Neuronal stem cell (in vitro differentiated cells): ENCODE measurements at regions not wholly inside any gene's neighbourhood (a gene's known extent, or its start where the extent isn't known, plus 50 kb on each side); places are given as distances from the start of the nearest gene placed in this dataset.

ENCODE experiments used
- DNase-seq: peaks from one replicate; pipeline ENCODE4 v3.0.0-alpha.2; 2013; ENCODE audit warnings: low spot score
- H2AFZ ChIP-seq: one replicate; pipeline ENCODE4 v1.6.1; 2013; ENCODE audit warnings: mild to moderate bottlenecking, low read length, inconsistent platforms
- H2AK5ac ChIP-seq: 2 replicates; pipeline ENCODE4 v1.6.1; 2013; ENCODE audit warnings: low read depth, mild to moderate bottlenecking, inconsistent platforms, low read length, moderate library complexity, mixed read lengths
- H2BK120ac ChIP-seq: 2 replicates; pipeline ENCODE4 v1.6.1; 2013; ENCODE audit warnings: low read depth, mild to moderate bottlenecking, inconsistent platforms, low read length, moderate library complexity, mixed read lengths
- H2BK12ac ChIP-seq: one replicate; pipeline ENCODE4 v1.6.1; 2013; ENCODE audit warnings: low read length, inconsistent platforms
- H2BK15ac ChIP-seq: 2 replicates; pipeline ENCODE4 v1.6.1; 2013; ENCODE audit warnings: mild to moderate bottlenecking, low read length, inconsistent platforms, mixed read lengths
- H2BK5ac ChIP-seq: one replicate; pipeline ENCODE4 v1.6.1; 2013; ENCODE audit warnings: inconsistent platforms, mild to moderate bottlenecking, low read length, moderate library complexity
- H3K14ac ChIP-seq: one replicate; pipeline ENCODE4 v1.6.1; 2013; ENCODE audit warnings: low read length, inconsistent platforms
- H3K18ac ChIP-seq: 2 replicates; pipeline ENCODE4 v1.6.1; 2013; ENCODE audit warnings: low read length, inconsistent platforms
- H3K23ac ChIP-seq: 2 replicates; pipeline ENCODE4 v1.6.1; 2013; ENCODE audit warnings: low read depth, mild to moderate bottlenecking, mixed read lengths, low read length, inconsistent platforms; ENCODE audit not compliant: poor library complexity
- H3K27ac ChIP-seq: replicated peaks from 3 replicates; pipeline ENCODE4 v1.5.1; 2013; ENCODE audit warnings: low read length, inconsistent platforms
- H3K27me3 ChIP-seq, 3 experiments: 2 replicates each; pipeline ENCODE4 v1.6.1; 2013; ENCODE audit warnings: low read length in 3 of 3, mild to moderate bottlenecking in 2 of 3, inconsistent platforms in 1 of 3, low read depth in 1 of 3, mixed read lengths in 1 of 3, moderate library complexity in 1 of 3; ENCODE audit not compliant: control insufficient read depth in 3 of 3, insufficient read depth in 3 of 3
- H3K36me3 ChIP-seq, 2 donors: replicated peaks in 1 of 2; 2 replicates each; pipeline ENCODE4 v1.6.1; 2013; ENCODE audit warnings: low read length in 2 of 2; ENCODE audit not compliant: control insufficient read depth in 2 of 2, insufficient read depth in 2 of 2
- H3K4ac ChIP-seq: 2 replicates; pipeline ENCODE4 v1.6.1; 2013; ENCODE audit warnings: inconsistent platforms, mild to moderate bottlenecking, low read length, moderate library complexity
- H3K4me1 ChIP-seq, 2 donors: 1 replicate in 1 of 2; 2 replicates in 1 of 2; pipeline ENCODE4 v1.6.1; 2013; ENCODE audit warnings: low read length in 2 of 2, low read depth in 1 of 2; ENCODE audit not compliant: control insufficient read depth in 2 of 2, insufficient read depth in 1 of 2
- H3K4me2 ChIP-seq: one replicate; pipeline ENCODE4 v1.6.1; 2013; ENCODE audit warnings: mild to moderate bottlenecking, low read length, inconsistent platforms; ENCODE audit not compliant: insufficient read depth, poor library complexity, severe bottlenecking
- H3K4me3 ChIP-seq, 2 donors: 2 replicates each; pipeline ENCODE4 v1.5.1; 2013; ENCODE audit warnings: low read length in 2 of 2, mild to moderate bottlenecking in 2 of 2, inconsistent platforms in 1 of 2, moderate library complexity in 1 of 2
- H3K79me1 ChIP-seq: one replicate; pipeline ENCODE4 v1.6.1; 2013; ENCODE audit warnings: low read depth, mild to moderate bottlenecking, inconsistent platforms, low read length, moderate library complexity
- H3K9ac ChIP-seq: one replicate; pipeline ENCODE4 v1.6.1; 2013; ENCODE audit warnings: mild to moderate bottlenecking, low read depth, low read length, inconsistent platforms; ENCODE audit not compliant: poor library complexity
- H3K9me3 ChIP-seq, 2 donors: replicated peaks in 1 of 2; 2 replicates each; pipeline versions ENCODE3 to v1.6.1; 2013; ENCODE audit warnings: low read length in 2 of 2, mild to moderate bottlenecking in 2 of 2, inconsistent platforms in 1 of 2, low read depth in 1 of 2, mixed read lengths in 1 of 2, moderate library complexity in 1 of 2; ENCODE audit not compliant: control insufficient read depth in 2 of 2, insufficient read depth in 1 of 2
- H4K8ac ChIP-seq: one replicate; pipeline ENCODE4 v1.6.1; 2013; ENCODE audit warnings: low read depth, mild to moderate bottlenecking, inconsistent platforms, low read length, moderate library complexity
- H4K91ac ChIP-seq: one replicate; pipeline ENCODE4 v1.6.1; 2013; ENCODE audit warnings: low read length, low read depth, mild to moderate bottlenecking, inconsistent platforms; ENCODE audit not compliant: poor library complexity
- WGBS, 2 donors: extraction: QIAGEN DNeasy Blood & Tissue Kit; methylation state at CpG; one replicate each; pipeline ENCODE4 v1.1.7; 2013; ENCODE audit warnings: missing lambda C conversion rate in 2 of 2, mixed read lengths in 1 of 2; ENCODE audit not compliant: insufficient read length in 2 of 2, insufficient replicate concordance in 1 of 2; ENCODE audit errors: extremely low coverage in 2 of 2; 5-methylcytosine and 5-hydroxymethylcytosine counted together

DNA sequence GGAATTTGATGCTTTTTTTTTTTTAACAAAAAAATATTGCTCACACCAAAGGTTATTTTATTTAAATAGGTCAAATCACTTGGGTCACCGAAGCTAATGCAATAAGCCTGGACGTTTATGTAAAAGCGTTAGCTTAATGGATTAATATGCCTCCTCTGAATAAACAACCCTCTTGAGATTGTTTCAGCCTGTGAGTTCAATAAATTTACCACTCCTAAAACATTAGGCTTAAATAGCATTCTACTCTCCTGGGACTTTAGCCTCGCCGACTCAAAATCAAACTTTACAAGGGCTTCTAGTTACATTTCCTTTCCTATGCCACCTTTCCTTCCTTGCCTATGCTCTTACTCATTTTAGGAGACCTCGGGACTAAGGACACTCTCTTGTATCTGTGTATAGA, 79.3 kb downstream of the DNAJB9 start:
- H2AK5ac ChIP-seq = no peak overlapping the region
- H2BK120ac ChIP-seq = no peak overlapping the region
- no peak overlapping the region for H3K14ac ChIP-seq
- no peak overlapping the region for H2BK15ac ChIP-seq
- no peak overlapping the region for H2AFZ ChIP-seq
- no peak overlapping the region for H2BK5ac ChIP-seq
- H3K18ac ChIP-seq = no peak overlapping the region
- no peaks in the 10 kb centered on the region for H3K27me3 ChIP-seq
- H2BK12ac ChIP-seq = no peak overlapping the region
- no CpG with 5 or more reads among the region's 6 CpGs for WGBS, 2 donors
- H3K27ac ChIP-seq = no peak overlapping the region
- H3K4me3 ChIP-seq = no peak overlapping the region
- no peaks in the 10 kb centered on the region for H3K36me3 ChIP-seq
- H3K4ac ChIP-seq = no peak overlapping the region
- peaks cover 0 to 3% of the 10 kb centered on the region in 2 donors for H3K9me3 ChIP-seq
- H3K4me1 ChIP-seq = no peaks in the 10 kb centered on the region
- no peak overlapping the region for H3K23ac ChIP-seq
- no peak overlapping the region for H4K91ac ChIP-seq
- H3K79me1 ChIP-seq = no peaks in the 10 kb centered on the region
- H3K9ac ChIP-seq = no peak overlapping the region
- H3K4me2 ChIP-seq = no peak overlapping the region
- no peak for DNase-seq
- no peak overlapping the region for H4K8ac ChIP-seq

- Histone ChIP-seq H3K9me3 (no peaks in the 10 kb centered on the region), H4K91ac (no peak overlapping the region), H3K4me3 (no peak overlapping the region), H2AFZ (no peak overlapping the region), H2BK15ac (no peak overlapping the region), H3K4ac (no peak overlapping the region), H3K79me1 (no peaks in the 10 kb centered on the region), H3K18ac (no peak overlapping the region), H2BK5ac (no peak overlapping the region), H3K14ac (no peak overlapping the region), H2BK120ac (no peak overlapping the region), H2BK12ac (no peak overlapping the region), H3K4me1 (no peaks in the 10 kb centered on the region), H3K4me2 (no peak overlapping the region), H3K27ac (no peak overlapping the region), H4K8ac (no peak overlapping the region), H3K23ac (no peak overlapping the region), H3K36me3 (no peaks in the 10 kb centered on the region), H3K27me3 (no peaks in the 10 kb centered on the region), H2AK5ac (no peak overlapping the region), H3K9ac (no peak overlapping the region)
- WGBS, 2 donors = no CpG with 5 or more reads among the region's 1 CpG
- no peak for DNase-seq
Observed at GRCh38 chr7:108650467-108650866, 80.8 kb downstream of the DNAJB9 start.

DNA sequence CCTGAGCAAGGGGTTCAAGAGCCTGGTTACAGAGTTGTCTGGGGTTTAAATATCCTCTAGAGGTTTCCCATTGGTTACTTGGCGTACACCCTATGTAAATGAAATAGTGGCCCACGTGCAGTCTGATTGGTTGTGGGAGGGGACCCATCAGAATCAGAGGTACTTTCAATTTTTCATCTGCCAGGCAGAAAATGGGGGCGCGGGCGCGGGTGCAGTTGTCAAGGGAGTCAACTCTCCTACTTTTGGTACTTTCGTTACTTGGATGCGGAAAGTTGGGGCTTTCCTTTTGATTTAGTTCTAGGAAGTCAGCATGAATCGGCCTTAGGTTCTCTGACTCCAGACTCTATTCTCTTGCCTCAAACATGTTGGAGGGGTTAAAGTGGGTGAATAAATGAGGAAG, 83.2 kb downstream of the DNAJB9 start:
- H2BK120ac ChIP-seq = no peak overlapping the region
- no peaks in the 10 kb centered on the region for H3K36me3 ChIP-seq
- no CpG with 5 or more reads among the region's 9 CpGs for WGBS, 2 donors
- no peak overlapping the region for H3K18ac ChIP-seq
- no peak overlapping the region for H3K4me2 ChIP-seq
- H2BK12ac ChIP-seq = no peak overlapping the region
- H3K9me3 ChIP-seq = no peaks in the 10 kb centered on the region
- no peak overlapping the region for H3K9ac ChIP-seq
- no peaks in the 10 kb centered on the region for H3K27me3 ChIP-seq
- H4K8ac ChIP-seq = no peak overlapping the region
- H2AK5ac ChIP-seq = no peak overlapping the region
- no peak overlapping the region for H4K91ac ChIP-seq
- H3K4me3 ChIP-seq = no peak overlapping the region
- no peak overlapping the region for H2BK5ac ChIP-seq
- no peak overlapping the region for H2AFZ ChIP-seq
- no peak overlapping the region for H3K4ac ChIP-seq
- no peak overlapping the region for H3K23ac ChIP-seq
- no peaks in the 10 kb centered on the region for H3K4me1 ChIP-seq
- no peak for DNase-seq
- no peak overlapping the region for H3K14ac ChIP-seq
- no peak overlapping the region for H2BK15ac ChIP-seq
- no peaks in the 10 kb centered on the region for H3K79me1 ChIP-seq
- H3K27ac ChIP-seq = no peak overlapping the region

DNA sequence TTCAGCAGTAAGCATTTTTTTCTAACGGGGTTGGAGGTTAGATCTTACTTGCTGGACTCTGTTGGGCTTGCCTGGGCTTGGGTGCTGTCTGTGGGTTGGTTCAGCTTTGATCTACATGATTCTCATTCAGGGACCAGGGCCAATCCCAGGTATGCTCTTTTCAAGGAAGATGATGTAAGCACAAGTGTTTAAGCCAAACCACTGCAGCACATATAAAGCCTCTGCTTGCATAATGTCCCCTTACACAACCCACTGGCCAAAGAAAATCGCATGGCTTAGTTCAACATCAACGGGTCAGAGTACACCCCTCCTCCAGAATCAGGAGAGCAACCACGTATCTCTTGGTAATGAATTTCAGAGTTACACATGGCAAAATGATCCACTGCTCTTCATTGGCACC, 83.9 kb downstream of the DNAJB9 start:
- no peak for DNase-seq
- no peak overlapping the region for H2BK15ac ChIP-seq

More for the DNA sequence above, 83.9 kb downstream of the DNAJB9 start:
- H3K9ac ChIP-seq = no peak overlapping the region
- WGBS, 2 donors = no CpG with 5 or more reads among the region's 4 CpGs
- no peak overlapping the region for H2BK120ac ChIP-seq
- no peak overlapping the region for H4K91ac ChIP-seq
- H3K27me3 ChIP-seq = no peaks in the 10 kb centered on the region
- H4K8ac ChIP-seq = no peak overlapping the region
- H3K4me3 ChIP-seq = no peak overlapping the region
- no peak overlapping the region for H3K23ac ChIP-seq
- no peak overlapping the region for H3K4ac ChIP-seq
- H3K4me2 ChIP-seq = no peak overlapping the region
- no peak overlapping the region for H2BK12ac ChIP-seq
- H3K79me1 ChIP-seq = no peaks in the 10 kb centered on the region
- H3K18ac ChIP-seq = no peak overlapping the region
- H2BK5ac ChIP-seq = no peak overlapping the region
- H3K4me1 ChIP-seq = no peaks in the 10 kb centered on the region
- H3K27ac ChIP-seq = no peak overlapping the region
- H2AFZ ChIP-seq = no peak overlapping the region
- H3K14ac ChIP-seq = no peak overlapping the region
- no peak overlapping the region for H2AK5ac ChIP-seq
- no peaks in the 10 kb centered on the region for H3K36me3 ChIP-seq
- H3K9me3 ChIP-seq = no peaks in the 10 kb centered on the region
